OCI-LY7 (cell line): ENCODE measurements at regions not wholly inside any gene's neighbourhood (a gene's known extent, or its start where the extent isn't known, plus 50 kb on each side); places are given as distances from the start of the nearest gene placed in this dataset.

Experiments
- BruUV-seq: library from RNA; stranded (reverse); fragments of 400-500 nt; replicated peaks from 2 replicates; lab custom pipeline; 2021; lab: Mats Ljungman, UMichigan
- CTCF ChIA-PET: fragments of 300-600 bp; sonication (Branson Sonifier 250); formaldehyde crosslinking; loops from one replicate; lab custom pipeline; 2022; ENCODE audit warnings: antibody characterized with exemption; ENCODE audit not compliant: unreplicated experiment; lab: Charles Lee
- POLR2A ChIA-PET: fragments of 300-600 bp; sonication (Branson Sonifier 250); formaldehyde crosslinking; loops from one replicate; lab custom pipeline; 2022; ENCODE audit warnings: antibody characterized with exemption; lab: Charles Lee
- DNase-seq: peaks from one replicate; pipeline ENCODE4 v3.0.0-alpha.2; 2015; ENCODE audit warnings: low spot score
- H2AFZ ChIP-seq: fragments of 200-600 bp; sonication (generic), shearing (Covaris generic); 2 replicates; pipeline ENCODE4 v1.6.1; 2014; ENCODE audit warnings: mild to moderate bottlenecking, antibody characterized with exemption, low read length, moderate library complexity
- H3K27ac ChIP-seq: fragments of 200-600 bp; sonication (generic); 2 replicates; pipeline ENCODE4 v1.5.1; 2014; ENCODE audit warnings: mixed run types, low read depth, mild to moderate bottlenecking, moderate library complexity, low read length, inconsistent platforms; ENCODE audit not compliant: poor library complexity, severe bottlenecking
- H3K36me3 ChIP-seq: fragments of 200-600 bp; sonication (generic); 2 replicates; pipeline ENCODE4 v1.6.1; 2014; ENCODE audit warnings: mild to moderate bottlenecking, antibody characterized with exemption, low read length, moderate library complexity, mixed read lengths; ENCODE audit not compliant: insufficient read depth
- H3K4me1 ChIP-seq: fragments of 200-600 bp; sonication (generic); 2 replicates; pipeline ENCODE4 v1.5.1; 2014; ENCODE audit warnings: mild to moderate bottlenecking, low read length; ENCODE audit not compliant: insufficient read depth, poor library complexity, severe bottlenecking
- H3K4me2 ChIP-seq: fragments of 200-600 bp; sonication (generic); 2 replicates; pipeline ENCODE4 v1.6.1; 2014; ENCODE audit warnings: mild to moderate bottlenecking, low read length
- H3K4me3 ChIP-seq: fragments of 200-600 bp; sonication (generic); 2 replicates; pipeline ENCODE4 v1.5.1; 2014; ENCODE audit warnings: mild to moderate bottlenecking, low read depth, low read length; ENCODE audit not compliant: poor library complexity, severe bottlenecking
- H3K79me2 ChIP-seq: fragments of 200-600 bp; sonication (generic); 2 replicates; pipeline ENCODE4 v1.6.1; 2016; ENCODE audit warnings: low read depth, mild to moderate bottlenecking, low read length, moderate library complexity, mixed read lengths; ENCODE audit not compliant: insufficient read depth
- H3K9me2 ChIP-seq: fragments of 200-600 bp; sonication (generic); 2 replicates; pipeline ENCODE4 v1.6.1; 2016; ENCODE audit warnings: mild to moderate bottlenecking, low read length, mixed read lengths; ENCODE audit not compliant: insufficient read depth
- H3K9me3 ChIP-seq: fragments of 200-600 bp; sonication (generic); 2 replicates; pipeline ENCODE4 v1.6.1; 2014; ENCODE audit warnings: mild to moderate bottlenecking, mixed run types, low read length, mixed read lengths
- H4K20me1 ChIP-seq: fragments of 200-600 bp; sonication (generic); 2 replicates; pipeline ENCODE4 v1.6.1; 2014; ENCODE audit warnings: mild to moderate bottlenecking, antibody characterized with exemption, low read length, moderate library complexity, mixed read lengths; ENCODE audit not compliant: insufficient read depth
- CTCF ChIP-seq: fragments of 200-600 bp; sonication (generic); conservative IDR thresholded peaks from 2 replicates; pipeline ENCODE4 v1.5.1; 2014; ENCODE audit warnings: mild to moderate bottlenecking, antibody characterized with exemption, low read length, moderate library complexity, mixed read lengths
- EZH2phosphoT487 ChIP-seq: fragments of 200-600 bp; sonication (generic); IDR thresholded peaks from 2 replicates; pipeline ENCODE4 v1.6.1; 2018; ENCODE audit warnings: low read depth, borderline replicate concordance, mild to moderate bottlenecking, mixed run types, antibody characterized with exemption, low read length, moderate library complexity, mixed read lengths
- intact Hi-C: fragments of 100-400 bp; cut with micrococcal nuclease; formaldehyde crosslinking; loops from one replicate; pipeline ENCODE4 v1.10.0; 2022; ENCODE audit not compliant: unreplicated experiment

- no peak overlapping the region for H3K4me3 ChIP-seq
- no peak for DNase-seq
- H2AFZ ChIP-seq, result no peak overlapping the region
- H3K4me2 ChIP-seq, result no peak overlapping the region
- H3K9me3 ChIP-seq, result no peaks in the 10 kb centered on the region
- ChIA-PET POLR2A (interaction anchor here (1.0 kb wide), 1 partner anchor 127 kb away, joined by 3 read pairs; no protein-coding TSS in a partner anchor), CTCF (no interaction called here)
- no peaks in the 10 kb centered on the region for H3K36me3 ChIP-seq
- H3K4me1 ChIP-seq, result no peaks in the 10 kb centered on the region
- no TSS peak for BruUV-seq
- no peaks in the 10 kb centered on the region for H3K79me2 ChIP-seq
- TF ChIP-seq CTCF (no peak), EZH2phosphoT487 (no peak)
- H3K9me2 ChIP-seq, result no peaks in the 10 kb centered on the region
- H4K20me1 ChIP-seq, result no peaks in the 10 kb centered on the region
- intact Hi-C loops, result no loop called here
- no peak overlapping the region for H3K27ac ChIP-seq
Measured at GRCh38 chr17:45696442-45696841, 87.7 kb upstream of the CRHR1 start.

GRCh38 chr17:45697076-45697475 is 87.0 kb upstream of the CRHR1 start:
- POLR2A ChIA-PET, result no interaction called here
- intact Hi-C loops, result no loop called here
- Histone ChIP-seq H3K4me3 (no peak overlapping the region), H3K9me2 (no peaks in the 10 kb centered on the region), H3K27ac (no peak overlapping the region), H3K4me1 (no peaks in the 10 kb centered on the region), H4K20me1 (no peaks in the 10 kb centered on the region), H3K4me2 (no peak overlapping the region), H3K9me3 (no peaks in the 10 kb centered on the region), H2AFZ (no peak overlapping the region), H3K36me3 (no peaks in the 10 kb centered on the region), H3K79me2 (no peaks in the 10 kb centered on the region)
- no peak for DNase-seq
- no TSS peak for BruUV-seq
- CTCF ChIA-PET, result no interaction called here
- TF ChIP-seq EZH2phosphoT487 (no peak), CTCF (no peak)

GRCh38 chr17:45700171-45701090 is 83.7 kb upstream of the CRHR1 start:
- Histone ChIP-seq H3K9me2 (no peaks in the 10 kb centered on the region), H3K4me1 (no peaks in the 10 kb centered on the region), H3K4me3 (no peak overlapping the region), H3K9me3 (no peaks in the 10 kb centered on the region), H3K79me2 (no peaks in the 10 kb centered on the region), H2AFZ (no peak overlapping the region), H3K36me3 (no peaks in the 10 kb centered on the region), H4K20me1 (no peaks in the 10 kb centered on the region), H3K4me2 (no peak overlapping the region), H3K27ac (no peak overlapping the region)
- intact Hi-C loops, result no loop called here
- POLR2A ChIA-PET, result no interaction called here
- no peak for TF ChIP-seq CTCF
- TF ChIP-seq EZH2phosphoT487, result no peak
- no TSS peak for BruUV-seq
- no peak for DNase-seq
- CTCF ChIA-PET, result no interaction called here
